SK-N-SH (cell line): ENCODE measurements at regions not wholly inside any gene's neighbourhood (a gene's known extent, or its start where the extent isn't known, plus 50 kb on each side); places are given as distances from the start of the nearest gene placed in this dataset.

Source experiments
- CTCF ChIP-seq: fragments of 200-600 bp; sonication (generic); IDR thresholded peaks from 2 replicates; pipeline ENCODE4 v1.6.1; 2017; ENCODE audit warnings: antibody characterized with exemption, mild to moderate bottlenecking, moderate library complexity
- ELF1 ChIP-seq: IDR thresholded peaks from 2 replicates; pipeline ENCODE4 v1.4.0; 2012
- EP300 ChIP-seq, 2 experiments: IDR thresholded peaks; 2 replicates each; pipeline versions ENCODE4 v1.4.0 to v1.6.1; 2012; ENCODE audit warnings: borderline replicate concordance in 1 of 2, low read depth in 1 of 2, low read length in 1 of 2
- EZH2phosphoT487 ChIP-seq: fragments of 200-600 bp; sonication (generic); IDR thresholded peaks from 2 replicates; pipeline ENCODE4 v1.6.1; 2017; ENCODE audit warnings: low read depth, mixed run types, mild to moderate bottlenecking, antibody characterized with exemption, moderate library complexity, borderline replicate concordance
- FOXM1 ChIP-seq: IDR thresholded peaks from 2 replicates; pipeline ENCODE4 v1.4.0; 2012; ENCODE audit warnings: low read depth, mild to moderate bottlenecking
- JUND ChIP-seq: IDR thresholded peaks from 2 replicates; pipeline ENCODE4 v1.4.0; 2012
- MAX ChIP-seq: IDR thresholded peaks from 2 replicates; pipeline ENCODE4 v1.4.0; 2012; ENCODE audit warnings: low read depth
- NFIC ChIP-seq: IDR thresholded peaks from 2 replicates; pipeline ENCODE4 v1.4.0; 2012; ENCODE audit warnings: borderline replicate concordance
- PBX3 ChIP-seq: IDR thresholded peaks from 2 replicates; pipeline ENCODE4; 2012
- POLR2AphosphoS5 ChIP-seq: IDR thresholded peaks from 2 replicates; pipeline ENCODE4 v1.6.1; 2012; ENCODE audit warnings: low read depth, low read length
- SIN3A ChIP-seq: IDR thresholded peaks from 2 replicates; pipeline ENCODE4 v1.6.1; 2012; ENCODE audit warnings: low read depth, mild to moderate bottlenecking, low read length, moderate library complexity, borderline replicate concordance
- TAF1 ChIP-seq: IDR thresholded peaks from 2 replicates; pipeline ENCODE4 v1.6.1; 2012; ENCODE audit warnings: low read depth, mild to moderate bottlenecking, low read length, moderate library complexity, borderline replicate concordance

GRCh38 chr2:226185616-226186211 is 613.9 kb downstream of the IRS1 start:
- TF ChIP-seq PBX3 (peak; percentile 94), NFIC (peak; percentile 87), POLR2AphosphoS5 (peak; percentile 58; the same call in 1 of the 2 replicates), ELF1 (no peak), CTCF (no peak), JUND (peak; percentile 90), MAX (peak; percentile 64), FOXM1 (peak; percentile 93), TAF1 (peak; percentile 37; the same call in 1 of the 2 replicates), EP300 (IDR thresholded peaks at IDR 0.05; ENCODE audit: borderline replicate concordance in 1 of 2, low read depth in 1 of 2, low read length in 1 of 2) (peak; percentile 67 to 99; a peak in 3 of 4 replicates), SIN3A (no peak), EZH2phosphoT487 (no peak)
